K562 (cell line): ENCODE measurements at regions not wholly inside any gene's neighbourhood (a gene's known extent, or its start where the extent isn't known, plus 50 kb on each side); places are given as distances from the start of the nearest gene placed in this dataset.

ENCODE experiments used
- ATAC-seq: fragments of 200-7000 bp; cut with Tn5 transposase; 3 replicates; pipeline ENCODE4 v1.9.1; 2020; ENCODE audit warnings: moderate library complexity
- BruUV-seq: library from RNA; stranded (reverse); fragments of 400-500 nt; replicated peaks from 2 replicates; lab custom pipeline; 2021; lab: Mats Ljungman, UMichigan
- CTCF ChIA-PET: fragments of 300-600 bp; formaldehyde crosslinking; extraction: SDS; loops from one replicate; lab custom pipeline; 2021; ENCODE audit warnings: low intra/inter-chr PET ratio; lab: Yijun Ruan, JAX
- POLR2A ChIA-PET: fragments of 300-600, 350-650 bp; sonication (Branson Sonifier 250); formaldehyde crosslinking; extraction: SDS; loops from one replicate; lab custom pipeline; 2021; ENCODE audit warnings: antibody characterized with exemption, inconsistent platforms; lab: Yijun Ruan, JAX
- DNase-seq, 4 experiments: peaks; one replicate each; pipeline versions ENCODE4 v3.0.0 to v3.0.0-alpha.2; 2011 to 2018; ENCODE audit warnings: low spot score in 3 of 4, mixed read lengths in 3 of 4; ENCODE audit errors: extremely low read depth in 1 of 4
- FAIRE-seq: peaks from 2 replicates; lab custom pipeline; 2011; peaks lifted over from hg19 to GRCh38; lab: Jason Lieb, UNC
- H2AFZ ChIP-seq: 2 replicates; pipeline ENCODE4 v1.6.0; 2011; ENCODE audit warnings: low read depth, low read length, control low read depth, inconsistent platforms
- H3K27ac ChIP-seq: fragments of 200-600 bp; 3 replicates; pipeline ENCODE4 v1.8.0; 2011; ENCODE audit warnings: low read depth, mild to moderate bottlenecking, control low read depth, inconsistent platforms, low read length, moderate library complexity, mixed read lengths; ENCODE audit errors: extremely low read depth
- H3K27me3 ChIP-seq, 2 experiments: fragments of 300-600 bp in 1 of 2; 2 replicates in 1 of 2; 3 replicates in 1 of 2; pipeline versions ENCODE4 v1.6.0 to v1.8.0; 2011; ENCODE audit warnings: inconsistent platforms in 2 of 2, low read length in 2 of 2, mild to moderate bottlenecking in 1 of 2, mixed read lengths in 1 of 2, moderate library complexity in 1 of 2; ENCODE audit not compliant: control insufficient read depth in 2 of 2, insufficient read depth in 2 of 2
- H3K36me3 ChIP-seq: fragments of 300-600 bp; 3 replicates; pipeline ENCODE4 v1.8.0; 2011; ENCODE audit warnings: mild to moderate bottlenecking, low read length, inconsistent platforms; ENCODE audit not compliant: control insufficient read depth, insufficient read depth
- H3K4me1 ChIP-seq, 2 experiments: fragments of 200-600 bp in 1 of 2; replicated peaks in 1 of 2; 2 replicates in 1 of 2; 3 replicates in 1 of 2; pipeline versions ENCODE4 v1.5.1 to v1.8.0; 2011; ENCODE audit warnings: inconsistent platforms in 2 of 2, low read length in 2 of 2, mild to moderate bottlenecking in 1 of 2, mixed read lengths in 1 of 2, moderate library complexity in 1 of 2; ENCODE audit not compliant: control insufficient read depth in 2 of 2, insufficient read depth in 2 of 2
- H3K4me2 ChIP-seq: 2 replicates; pipeline ENCODE4 v1.6.1; 2011; ENCODE audit warnings: low read length, control low read depth, inconsistent platforms, mixed read lengths; ENCODE audit not compliant: insufficient read depth
- H3K4me3 ChIP-seq: fragments of 200-600 bp; sonication (generic), shearing (Covaris generic); 2 replicates; pipeline ENCODE4 v1.5.1; 2016; ENCODE audit warnings: control low read depth, inconsistent platforms
- H3K79me2 ChIP-seq: fragments of 200-600 bp; 3 replicates; pipeline ENCODE4 v1.8.0; 2011; ENCODE audit warnings: low read length, inconsistent platforms; ENCODE audit not compliant: control insufficient read depth, insufficient read depth
- H3K9ac ChIP-seq, 2 experiments: 2 replicates each; pipeline versions ENCODE4 v1.6.0 to v1.6.1; 2011; ENCODE audit warnings: low read depth in 2 of 2, low read length in 2 of 2, control low read depth in 1 of 2, inconsistent platforms in 1 of 2, mild to moderate bottlenecking in 1 of 2, mixed read lengths in 1 of 2; ENCODE audit not compliant: insufficient read depth in 1 of 2
- H3K9me1 ChIP-seq: one replicate; pipeline ENCODE4 v1.6.0; 2011; ENCODE audit warnings: inconsistent platforms, mild to moderate bottlenecking, low read length, moderate library complexity; ENCODE audit not compliant: control insufficient read depth, insufficient read depth
- H3K9me3 ChIP-seq: replicated peaks from 2 replicates; pipeline ENCODE4 v1.5.1; 2011; ENCODE audit warnings: low read depth, low read length, inconsistent platforms; ENCODE audit not compliant: control insufficient read depth, insufficient read depth
- H4K20me1 ChIP-seq: replicated peaks from 2 replicates; pipeline ENCODE4 v1.6.1; 2011; ENCODE audit warnings: low read length, inconsistent platforms, mixed read lengths; ENCODE audit not compliant: control insufficient read depth, insufficient read depth
- BACH1 ChIP-seq: fragments of 200-800 bp; sonication (Bioruptor generic); IDR thresholded peaks from 2 replicates; pipeline ENCODE4 v1.6.1; 2016; ENCODE audit warnings: missing genetic modification characterization, missing compliant biosample characterization
- DACH1 ChIP-seq: fragments of 450-650 bp; IDR thresholded peaks from 2 replicates; pipeline ENCODE4 v1.6.1; 2018; ENCODE audit not compliant: partially characterized antibody
- DLX4 ChIP-seq: fragments of 250-450 bp; sonication (Bioruptor Pico); IDR thresholded peaks from 2 replicates; pipeline ENCODE4 v1.6.1; 2021; ENCODE audit warnings: mild to moderate bottlenecking
- DMBX1 ChIP-seq: fragments of 250-450 bp; sonication (Bioruptor Pico); IDR thresholded peaks from 2 replicates; pipeline ENCODE4 v1.8.0; 2022; ENCODE audit warnings: inconsistent platforms, mild to moderate bottlenecking, moderate library complexity, borderline replicate concordance
- ESRRB ChIP-seq: fragments of 250-450 bp; sonication (Bioruptor Pico); IDR thresholded peaks from 2 replicates; pipeline ENCODE4 v1.5.0; 2020; ENCODE audit warnings: mild to moderate bottlenecking, moderate library complexity, borderline replicate concordance
- FIP1L1 ChIP-seq: fragments of 200-400 bp; formaldehyde crosslinking; IDR thresholded peaks from 2 replicates; pipeline ENCODE4 v1.6.1; 2018; ENCODE audit warnings: mild to moderate bottlenecking, low read depth, low read length; ENCODE audit not compliant: poor library complexity, severe bottlenecking
- HNRNPK ChIP-seq: fragments of 200-400 bp; formaldehyde crosslinking; IDR thresholded peaks from one replicate; pipeline ENCODE4 v1.6.1; 2018; ENCODE audit warnings: mild to moderate bottlenecking, low read depth, low read length; ENCODE audit not compliant: poor library complexity, severe bottlenecking
- KHSRP ChIP-seq: fragments of 450-650 bp; IDR thresholded peaks from 2 replicates; pipeline ENCODE4 v1.6.1; 2017
- MAFK ChIP-seq: IDR thresholded peaks from 2 replicates; pipeline ENCODE4 v1.6.1; 2011; ENCODE audit warnings: low read length, improper control_type of control experiment
- NCOR1 ChIP-seq: fragments of 450-650 bp; IDR thresholded peaks from 2 replicates; pipeline ENCODE4 v1.6.1; 2016; ENCODE audit warnings: mild to moderate bottlenecking, moderate library complexity
- NFE2 ChIP-seq: IDR thresholded peaks from 2 replicates; pipeline ENCODE4 v1.6.1; 2014; ENCODE audit warnings: antibody characterized with exemption, low read depth
- NR2C2 ChIP-seq, 2 experiments: fragments of 200-800 bp in 1 of 2; sonication (Bioruptor generic) in 1 of 2; sonication (generic) in 1 of 2; formaldehyde crosslinking in 1 of 2; IDR thresholded peaks; 2 replicates each; pipeline versions ENCODE4 v1.6.1 to v1.8.0; 2016 to 2022; ENCODE audit warnings: mild to moderate bottlenecking in 1 of 2, missing compliant biosample characterization in 1 of 2, missing genetic modification characterization in 1 of 2, missing genetic modification reagents in 1 of 2
- SMARCA5 ChIP-seq: fragments of 450-650 bp; IDR thresholded peaks from 2 replicates; pipeline ENCODE4 v1.6.1; 2016
- TCF7L2 ChIP-seq: fragments of 150-350 bp; IDR thresholded peaks from 2 replicates; pipeline ENCODE4 v1.6.1; 2016; ENCODE audit warnings: low read depth, mild to moderate bottlenecking, low read length, moderate library complexity
- TEAD4 ChIP-seq, 2 experiments: sonication (generic) in 1 of 2; formaldehyde crosslinking in 1 of 2; IDR thresholded peaks; 2 replicates each; pipeline versions ENCODE4 v1.6.1 to v1.8.0; 2012 to 2022; ENCODE audit warnings: borderline replicate concordance in 1 of 2, inconsistent platforms in 1 of 2, low read length in 1 of 2, mild to moderate bottlenecking in 1 of 2, missing genetic modification reagents in 1 of 2
- ZFP30 ChIP-seq: fragments of 250-450 bp; sonication (Bioruptor Pico); IDR thresholded peaks from 2 replicates; pipeline ENCODE4 v1.8.0; 2022; ENCODE audit warnings: moderate library complexity, mild to moderate bottlenecking, inconsistent platforms, borderline replicate concordance
- ZFP91 ChIP-seq: sonication (generic); formaldehyde crosslinking; IDR thresholded peaks from 2 replicates; pipeline ENCODE4 v1.8.0; 2022; ENCODE audit warnings: mild to moderate bottlenecking, missing genetic modification reagents
- ZNF311 ChIP-seq: fragments of 250-450 bp; sonication (Bioruptor Pico); IDR thresholded peaks from 2 replicates; pipeline ENCODE4 v1.4.0; 2020; ENCODE audit warnings: mild to moderate bottlenecking, moderate library complexity
- ZSCAN29 ChIP-seq: fragments of 450-650 bp; IDR thresholded peaks from 2 replicates; pipeline ENCODE4 v1.6.1; 2017
- WGBS: fragments of 100-300 bp; shearing (Covaris generic); methylation state at CpG from one replicate; pipeline ENCODE4 v1.1.6; 2016; ENCODE audit warnings: low coverage, mixed read lengths; ENCODE audit not compliant: insufficient coverage; ENCODE audit errors: missing lambda C conversion rate; 5-methylcytosine and 5-hydroxymethylcytosine counted together
- in situ Hi-C: fragments of 300-500 bp; cut with MboI; formaldehyde crosslinking; loops from 4 replicates; pipeline ENCODE4 v1.15.0; 2018; ENCODE audit warnings: inconsistent platforms, mixed read lengths
- intact Hi-C: fragments of 100-400 bp; cut with micrococcal nuclease; formaldehyde crosslinking; loops from 2 replicates; pipeline ENCODE4 v1.14.2; 2022

GRCh38 chr18:66761166-66761565, 157.3 kb upstream of the CDH19 start:
- FAIRE-seq (no peak), ATAC-seq (no peak), DNase-seq (no peak)
- no peaks in the 10 kb centered on the region for H4K20me1 ChIP-seq
- H3K9me1 ChIP-seq, result no peaks in the 10 kb centered on the region
- TF ChIP-seq NCOR1 (no peak), DACH1 (no peak), ESRRB (no peak), NFE2 (no peak), ZFP30 (CRISPR knock-in tag) (no peak), ZSCAN29 (no peak), ZFP91 (CRISPR knock-in tag) (no peak), MAFK (no peak), ZNF311 (no peak), SMARCA5 (no peak), DMBX1 (CRISPR knock-in tag) (no peak), NR2C2 (CRISPR knock-in tag; IDR thresholded peaks at IDR 0.05) (no peak), NR2C2 (tag; IDR thresholded peaks at IDR 0.05) (no peak), HNRNPK (no peak), FIP1L1 (no peak), DLX4 (CRISPR knock-in tag) (no peak), TEAD4 (IDR thresholded peaks at IDR 0.05; ENCODE audit: low read length) (no peak), TEAD4 (CRISPR knock-in tag; IDR thresholded peaks at IDR 0.05; ENCODE audit: borderline replicate concordance) (no peak), TCF7L2 (no peak), BACH1 (no peak), KHSRP (no peak)
- H2AFZ ChIP-seq, result no peak overlapping the region
- H3K27ac ChIP-seq, result no peak overlapping the region
- H3K27me3 ChIP-seq, result no peaks in the 10 kb centered on the region
- H3K9ac ChIP-seq, result no peak overlapping the region
- no peaks in the 10 kb centered on the region for H3K36me3 ChIP-seq
- no peak overlapping the region for H3K4me3 ChIP-seq
- H3K4me1 ChIP-seq, result no peaks in the 10 kb centered on the region
- CTCF ChIA-PET, result no interaction called here
- 0% methylated on average over 4 of the region's 4 CpGs for WGBS
- H3K79me2 ChIP-seq, result no peaks in the 10 kb centered on the region
- intact Hi-C loops (no loop called here), in situ Hi-C loops (no loop called here)
- H3K9me3 ChIP-seq, result no peaks in the 10 kb centered on the region
- POLR2A ChIA-PET, result no interaction called here
- BruUV-seq, result no TSS peak
- H3K4me2 ChIP-seq, result no peak overlapping the region
